ENCODE measurements at regions not wholly inside any gene's neighbourhood (a gene's known extent, or its start where the extent isn't known, plus 50 kb on each side); places are given as distances from the start of the nearest gene placed in this dataset.

DNA sequence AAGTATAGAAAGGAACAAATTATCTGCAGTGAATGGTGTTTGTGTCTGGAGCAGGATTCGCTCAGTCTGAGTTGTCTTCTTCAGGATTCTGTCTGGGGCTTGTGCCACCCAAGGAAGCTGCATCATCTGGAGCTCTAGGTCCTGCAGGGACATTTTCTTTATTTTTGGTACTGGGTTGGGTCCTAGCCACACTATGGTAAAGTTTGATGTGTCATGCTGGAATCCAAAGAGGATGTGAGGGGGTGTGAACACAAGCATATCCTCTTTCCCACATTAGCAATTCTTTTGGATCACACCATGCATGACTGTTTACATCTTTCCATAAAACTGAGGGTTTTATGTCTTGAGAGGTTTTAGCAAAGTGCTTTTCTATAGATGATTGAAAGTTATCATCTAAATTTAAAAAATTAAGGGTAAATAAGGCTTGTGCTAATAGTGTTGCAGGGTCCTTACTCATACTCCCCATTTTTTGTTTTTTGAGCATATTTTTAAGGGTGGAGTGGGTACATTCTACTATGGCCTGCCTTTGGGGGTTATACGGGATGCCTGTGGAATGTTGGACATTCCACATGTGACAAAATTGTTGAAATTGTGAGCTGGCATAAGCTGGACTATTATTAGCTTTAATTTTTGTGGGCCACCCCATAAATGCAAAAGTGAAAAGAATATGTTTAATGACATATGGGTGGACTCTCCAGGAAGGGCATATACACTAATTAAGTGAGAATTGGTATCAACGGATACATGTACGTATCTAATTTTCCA, 152.0 kb upstream of the HMCN1 start:
- H4K20me1 ChIP-seq (ENCODE audit: insufficient read depth): no peaks in the 10 kb centered on the region
- no peak overlapping the region for H3K27ac ChIP-seq (ENCODE audit: low read depth in 2 of 2, low read length in 1 of 2)
- POLR2A ChIA-PET: no interaction called here
- no peak overlapping the region for H3K4me2 ChIP-seq
- no peaks in the 10 kb centered on the region for H3K9me3 ChIP-seq
- 29% methylated on average over 4 of the region's 4 CpGs for WGBS (ENCODE audit: low lambda C conversion rate)
- TF ChIP-seq MEF2A (IDR thresholded peaks at IDR 0.05; ENCODE audit: borderline replicate concordance, low read depth) (no peak), YY1 (IDR thresholded peaks at IDR 0.05; ENCODE audit: low read depth) (no peak), TAF1 (IDR thresholded peaks at IDR 0.05; ENCODE audit: borderline replicate concordance, low read depth, low read length) (no peak), GABPA (IDR thresholded peaks at IDR 0.05; ENCODE audit: low read depth) (no peak), SMC3 (IDR thresholded peaks at IDR 0.05; ENCODE audit: low read depth, low read length) (no peak), FOXJ3 (CRISPR knock-in tag; IDR thresholded peaks at IDR 0.05) (no peak), FOXM1 (IDR thresholded peaks at IDR 0.05; ENCODE audit: low read depth) (no peak), TCF12 (IDR thresholded peaks at IDR 0.05) (no peak)
- TF ChIP-seq, protein P1, sequence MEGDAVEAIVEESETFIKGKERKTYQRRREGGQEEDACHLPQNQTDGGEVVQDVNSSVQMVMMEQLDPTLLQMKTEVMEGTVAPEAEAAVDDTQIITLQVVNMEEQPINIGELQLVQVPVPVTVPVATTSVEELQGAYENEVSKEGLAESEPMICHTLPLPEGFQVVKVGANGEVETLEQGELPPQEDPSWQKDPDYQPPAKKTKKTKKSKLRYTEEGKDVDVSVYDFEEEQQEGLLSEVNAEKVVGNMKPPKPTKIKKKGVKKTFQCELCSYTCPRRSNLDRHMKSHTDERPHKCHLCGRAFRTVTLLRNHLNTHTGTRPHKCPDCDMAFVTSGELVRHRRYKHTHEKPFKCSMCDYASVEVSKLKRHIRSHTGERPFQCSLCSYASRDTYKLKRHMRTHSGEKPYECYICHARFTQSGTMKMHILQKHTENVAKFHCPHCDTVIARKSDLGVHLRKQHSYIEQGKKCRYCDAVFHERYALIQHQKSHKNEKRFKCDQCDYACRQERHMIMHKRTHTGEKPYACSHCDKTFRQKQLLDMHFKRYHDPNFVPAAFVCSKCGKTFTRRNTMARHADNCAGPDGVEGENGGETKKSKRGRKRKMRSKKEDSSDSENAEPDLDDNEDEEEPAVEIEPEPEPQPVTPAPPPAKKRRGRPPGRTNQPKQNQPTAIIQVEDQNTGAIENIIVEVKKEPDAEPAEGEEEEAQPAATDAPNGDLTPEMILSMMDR (IDR thresholded peaks at IDR 0.05): no peak
- TF ChIP-seq, protein P2, sequence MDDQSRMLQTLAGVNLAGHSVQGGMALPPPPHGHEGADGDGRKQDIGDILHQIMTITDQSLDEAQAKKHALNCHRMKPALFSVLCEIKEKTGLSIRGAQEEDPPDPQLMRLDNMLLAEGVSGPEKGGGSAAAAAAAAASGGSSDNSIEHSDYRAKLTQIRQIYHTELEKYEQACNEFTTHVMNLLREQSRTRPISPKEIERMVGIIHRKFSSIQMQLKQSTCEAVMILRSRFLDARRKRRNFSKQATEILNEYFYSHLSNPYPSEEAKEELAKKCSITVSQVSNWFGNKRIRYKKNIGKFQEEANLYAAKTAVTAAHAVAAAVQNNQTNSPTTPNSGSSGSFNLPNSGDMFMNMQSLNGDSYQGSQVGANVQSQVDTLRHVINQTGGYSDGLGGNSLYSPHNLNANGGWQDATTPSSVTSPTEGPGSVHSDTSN (IDR thresholded peaks at IDR 0.05): no peak
- TF ChIP-seq, protein P3, sequence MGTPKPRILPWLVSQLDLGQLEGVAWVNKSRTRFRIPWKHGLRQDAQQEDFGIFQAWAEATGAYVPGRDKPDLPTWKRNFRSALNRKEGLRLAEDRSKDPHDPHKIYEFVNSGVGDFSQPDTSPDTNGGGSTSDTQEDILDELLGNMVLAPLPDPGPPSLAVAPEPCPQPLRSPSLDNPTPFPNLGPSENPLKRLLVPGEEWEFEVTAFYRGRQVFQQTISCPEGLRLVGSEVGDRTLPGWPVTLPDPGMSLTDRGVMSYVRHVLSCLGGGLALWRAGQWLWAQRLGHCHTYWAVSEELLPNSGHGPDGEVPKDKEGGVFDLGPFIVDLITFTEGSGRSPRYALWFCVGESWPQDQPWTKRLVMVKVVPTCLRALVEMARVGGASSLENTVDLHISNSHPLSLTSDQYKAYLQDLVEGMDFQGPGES (IDR thresholded peaks at IDR 0.05; ENCODE audit: low read depth, low read length): no peak
- no peak for DNase-seq
- no peak overlapping the region for H3K9ac ChIP-seq
- CTCF ChIA-PET: interaction anchor here (3.4 kb wide), 1 partner anchor 14 kb away, joined by 17 read pairs; no protein-coding TSS in a partner anchor
- no peak overlapping the region for H2AFZ ChIP-seq (ENCODE audit: low read depth)
- no peak overlapping the region for H3K4me3 ChIP-seq (ENCODE audit: low read depth in 2 of 2, low read length in 1 of 2)
- no peaks in the 10 kb centered on the region for H3F3A ChIP-seq (replicated peaks; ENCODE audit: insufficient read depth)
- no peaks in the 10 kb centered on the region for H3K4me1 ChIP-seq (ENCODE audit: control insufficient read depth in 1 of 2, insufficient read depth in 2 of 2, low read depth in 1 of 2, low read length in 1 of 2)
- H3K9me2 ChIP-seq: no peaks in the 10 kb centered on the region
- no peaks in the 10 kb centered on the region for H3K79me2 ChIP-seq (ENCODE audit: insufficient read depth)
- no peaks in the 10 kb centered on the region for H3K36me3 ChIP-seq (replicated peaks in 1 of 2; ENCODE audit: control insufficient read depth in 1 of 2, insufficient read depth in 2 of 2, low read length in 1 of 2)
- no peaks in the 10 kb centered on the region for H3K27me3 ChIP-seq (ENCODE audit: insufficient read depth)

DNA sequence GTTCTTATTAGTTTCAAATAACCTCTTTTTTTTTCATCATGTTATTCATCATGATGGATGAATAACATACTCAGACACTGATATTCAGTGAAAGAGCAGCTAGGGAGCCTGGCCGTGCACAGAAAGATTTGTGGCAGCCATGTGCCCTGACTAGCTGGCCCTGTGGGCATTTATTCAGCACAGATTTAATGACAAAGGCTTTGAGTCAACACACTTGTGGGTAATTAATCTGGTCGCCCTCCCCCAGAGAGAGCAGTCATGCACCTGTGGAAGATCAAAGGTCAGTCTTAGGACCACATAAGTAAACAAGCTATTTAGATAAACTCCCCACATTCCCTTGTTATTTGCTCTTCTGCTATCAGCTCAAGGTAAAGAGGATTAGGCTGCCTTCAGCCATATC, 153.2 kb upstream of the HMCN1 start:
- H3K4me3 ChIP-seq (ENCODE audit: low read depth in 2 of 2, low read length in 1 of 2): no peak overlapping the region
- CTCF ChIA-PET: interaction anchor here (3.4 kb wide), 1 partner anchor 15 kb away, joined by 17 read pairs; no protein-coding TSS in a partner anchor

More for the DNA sequence above, 153.2 kb upstream of the HMCN1 start:
- no peaks in the 10 kb centered on the region for H4K20me1 ChIP-seq (ENCODE audit: insufficient read depth)
- no peak overlapping the region for H3K9ac ChIP-seq
- H2AFZ ChIP-seq (ENCODE audit: low read depth): no peak overlapping the region
- H3K36me3 ChIP-seq (replicated peaks in 1 of 2; ENCODE audit: control insufficient read depth in 1 of 2, insufficient read depth in 2 of 2, low read length in 1 of 2): no peaks in the 10 kb centered on the region
- DNase-seq: no peak
- no peaks in the 10 kb centered on the region for H3K27me3 ChIP-seq (ENCODE audit: insufficient read depth)
- POLR2A ChIA-PET: no interaction called here
- WGBS (ENCODE audit: low lambda C conversion rate): 21% methylated on average over 2 of the region's 2 CpGs
- H3K9me2 ChIP-seq: no peaks in the 10 kb centered on the region
- no peaks in the 10 kb centered on the region for H3K9me3 ChIP-seq
- H3F3A ChIP-seq (replicated peaks; ENCODE audit: insufficient read depth): no peaks in the 10 kb centered on the region
- H3K4me1 ChIP-seq (ENCODE audit: control insufficient read depth in 1 of 2, insufficient read depth in 2 of 2, low read depth in 1 of 2, low read length in 1 of 2): no peaks in the 10 kb centered on the region
- H3K4me2 ChIP-seq: no peak overlapping the region
- no peak for TF ChIP-seq ELF1 (IDR thresholded peaks at IDR 0.05)
- TF ChIP-seq MXI1 (IDR thresholded peaks at IDR 0.05; ENCODE audit: low read depth, low read length): no peak
- TF ChIP-seq, protein P1 (IDR thresholded peaks at IDR 0.05): no peak
- TF ChIP-seq, protein P4, sequence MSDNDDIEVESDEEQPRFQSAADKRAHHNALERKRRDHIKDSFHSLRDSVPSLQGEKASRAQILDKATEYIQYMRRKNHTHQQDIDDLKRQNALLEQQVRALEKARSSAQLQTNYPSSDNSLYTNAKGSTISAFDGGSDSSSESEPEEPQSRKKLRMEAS (IDR thresholded peaks at IDR 0.05; ENCODE audit: low read depth): no peak
- no peak for TF ChIP-seq SIN3A (IDR thresholded peaks at IDR 0.05; ENCODE audit: borderline replicate concordance, low read depth, low read length)
- TF ChIP-seq CHD2 (IDR thresholded peaks at IDR 0.05; ENCODE audit: low read length, partially characterized antibody): no peak
- no peak for TF ChIP-seq JUND (IDR thresholded peaks at IDR 0.05)
- TF ChIP-seq NRF1 (IDR thresholded peaks at IDR 0.05; ENCODE audit: low read depth, low read length): no peak
- no peaks in the 10 kb centered on the region for H3K79me2 ChIP-seq (ENCODE audit: insufficient read depth)
- H3K27ac ChIP-seq (ENCODE audit: low read depth in 2 of 2, low read length in 1 of 2): no peak overlapping the region
